ENCODE measurements at regions not wholly inside any gene's neighbourhood (a gene's known extent, or its start where the extent isn't known, plus 50 kb on each side); places are given as distances from the start of the nearest gene placed in this dataset.

DNA sequence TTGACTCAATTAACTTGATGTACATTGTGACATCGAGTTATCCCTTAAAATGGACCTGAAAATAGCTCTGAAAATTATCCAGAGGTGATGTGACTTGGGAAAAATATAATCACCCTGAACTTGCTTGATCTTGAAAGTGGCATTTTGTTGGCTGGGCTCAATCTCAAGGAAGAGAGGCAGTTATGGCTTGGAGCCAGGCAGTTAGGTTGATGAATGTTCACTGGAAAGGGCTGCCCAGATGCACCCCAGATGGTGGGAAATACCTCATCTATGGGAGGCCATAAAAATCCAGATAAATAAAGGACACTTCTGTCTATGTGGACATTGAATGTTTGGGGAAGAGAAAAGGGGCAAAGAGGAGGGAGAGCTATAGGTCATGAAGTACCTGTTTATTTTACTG lies 55.7 kb upstream of the OR5AN1 start:
- DNase-seq (ENCODE audit: low read depth in 2 of 2, low spot score in 1 of 2): no peak

DNA sequence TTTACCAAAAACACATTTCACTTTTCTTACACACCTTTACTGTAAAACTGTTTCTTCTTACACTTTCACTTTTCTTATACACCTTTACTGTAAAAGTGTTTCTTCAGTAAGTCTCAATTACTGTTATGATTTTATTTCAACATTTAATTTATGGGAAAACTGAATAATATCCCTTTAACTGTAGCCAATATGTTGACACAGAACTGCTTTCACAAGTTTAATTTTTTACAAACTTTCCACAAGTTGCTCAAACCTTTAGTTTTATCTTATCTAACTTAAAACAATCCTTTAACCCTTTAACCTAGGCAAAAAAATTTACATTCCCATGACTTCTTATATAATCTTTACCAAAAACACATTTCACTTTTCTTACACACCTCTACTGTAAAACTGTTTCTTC lies 63.3 kb upstream of the OR5AN1 start:
- no peak for DNase-seq (ENCODE audit: low read depth in 2 of 2, low spot score in 1 of 2)

DNA sequence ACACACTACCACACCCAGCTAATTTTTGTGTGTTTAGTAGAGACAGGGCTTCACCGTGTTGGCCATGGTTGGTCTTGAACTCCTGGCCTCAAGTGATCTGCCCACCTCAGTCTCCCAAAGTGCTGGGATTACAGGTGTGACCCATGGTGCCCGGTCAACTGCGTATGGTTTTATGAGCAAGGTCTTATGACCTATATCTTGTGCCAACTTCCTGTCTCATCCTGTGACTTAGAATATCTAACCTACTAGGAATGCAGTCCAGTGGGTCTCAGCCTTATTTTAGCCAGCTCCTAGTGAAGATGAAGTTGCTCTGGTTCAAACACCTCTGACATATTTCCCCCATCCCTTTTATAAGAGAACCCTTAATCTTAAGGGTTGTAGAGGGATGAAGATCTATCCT lies 66.1 kb upstream of the OR5AN1 start:
- DNase-seq (ENCODE audit: low read depth in 2 of 2, low spot score in 1 of 2): no peak

DNA sequence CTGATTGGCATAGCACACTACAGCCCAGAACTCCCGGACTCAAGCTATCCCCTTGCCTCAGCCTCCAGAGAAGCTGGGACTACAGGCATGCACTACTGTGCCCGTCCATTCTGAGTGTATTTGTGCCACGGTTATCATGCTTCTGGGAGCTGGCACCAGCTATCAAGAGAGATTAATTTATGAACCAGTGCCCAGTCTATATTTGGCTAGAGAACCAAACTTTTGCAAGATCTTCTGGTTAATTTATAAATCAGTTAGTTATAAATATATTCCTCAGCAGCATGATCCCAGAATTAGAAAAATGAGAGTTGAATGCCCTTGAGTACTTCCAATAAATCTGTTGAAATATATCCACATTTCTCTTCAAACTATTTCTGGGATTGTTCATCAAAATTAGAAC lies 67.5 kb upstream of the OR5AN1 start:
- no peak for DNase-seq (ENCODE audit: low read depth in 2 of 2, low spot score in 1 of 2)

DNA sequence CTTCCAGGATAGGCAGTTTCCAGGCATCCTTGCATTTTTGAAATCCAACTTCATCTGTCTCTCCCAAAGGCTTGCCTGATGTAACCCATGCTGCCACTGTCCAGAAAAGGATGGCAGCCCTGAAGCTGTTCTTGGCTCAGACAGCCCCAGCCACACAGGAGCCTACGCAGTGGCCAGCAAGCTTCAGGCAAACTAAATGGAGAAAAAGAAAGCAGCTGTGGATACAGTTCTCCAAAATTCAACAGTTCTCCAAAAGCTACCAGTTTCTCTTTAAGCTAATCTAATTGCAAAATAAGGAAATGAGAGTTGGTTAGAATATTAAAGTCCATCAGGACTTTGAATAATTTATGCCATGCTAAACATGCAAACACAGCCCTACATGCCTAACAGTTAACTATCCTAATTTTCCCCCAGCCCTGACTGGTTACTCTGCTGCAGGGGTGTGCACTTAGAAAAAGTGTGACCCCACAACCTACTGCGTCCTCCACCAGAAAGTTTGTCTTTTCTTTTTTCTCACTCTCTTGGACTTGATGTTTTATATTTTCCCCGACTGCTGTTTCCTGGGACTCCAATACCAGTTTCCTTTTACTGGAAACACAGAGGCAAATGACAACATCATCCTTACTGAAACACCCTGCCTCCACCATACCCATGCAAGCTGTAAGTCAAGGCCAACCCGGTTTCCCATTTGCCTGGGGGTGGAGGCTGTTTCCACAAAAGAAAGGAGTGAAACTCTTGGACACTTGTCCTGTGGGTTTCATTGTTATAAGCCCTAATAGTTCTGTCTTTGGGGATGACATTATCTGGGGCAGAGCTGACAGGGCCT lies 69.1 kb upstream of the OR5AN1 start:
- no peak for DNase-seq (ENCODE audit: low read depth in 2 of 2, low spot score in 1 of 2)

DNA sequence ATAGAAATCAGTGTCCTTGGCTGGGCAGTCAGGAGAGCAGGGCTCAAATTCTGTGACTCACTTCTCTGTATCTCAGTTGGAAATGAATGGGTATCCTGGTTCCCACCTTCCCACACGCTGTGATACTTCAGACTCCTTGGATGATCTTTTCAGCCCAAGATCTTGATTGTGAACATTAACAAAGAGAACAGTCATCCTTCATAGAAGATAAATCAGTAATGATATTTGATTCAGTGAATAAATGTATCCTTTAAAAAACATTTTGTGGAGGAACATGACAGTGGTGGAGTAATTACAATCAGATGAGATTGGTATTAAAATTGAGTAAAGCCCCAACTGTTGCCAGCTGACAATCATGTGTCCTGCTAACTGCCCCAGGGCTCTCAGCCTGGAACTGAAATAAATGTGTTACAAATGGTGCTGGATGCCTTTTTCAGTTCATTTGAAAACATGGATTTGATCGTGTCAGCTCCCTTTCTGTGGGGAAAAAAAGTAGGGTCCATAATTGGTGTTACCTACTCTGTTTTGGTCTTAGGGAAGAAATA lies 72.9 kb upstream of the OR5AN1 start:
- no peak for DNase-seq (ENCODE audit: low read depth in 2 of 2, low spot score in 1 of 2)

DNA sequence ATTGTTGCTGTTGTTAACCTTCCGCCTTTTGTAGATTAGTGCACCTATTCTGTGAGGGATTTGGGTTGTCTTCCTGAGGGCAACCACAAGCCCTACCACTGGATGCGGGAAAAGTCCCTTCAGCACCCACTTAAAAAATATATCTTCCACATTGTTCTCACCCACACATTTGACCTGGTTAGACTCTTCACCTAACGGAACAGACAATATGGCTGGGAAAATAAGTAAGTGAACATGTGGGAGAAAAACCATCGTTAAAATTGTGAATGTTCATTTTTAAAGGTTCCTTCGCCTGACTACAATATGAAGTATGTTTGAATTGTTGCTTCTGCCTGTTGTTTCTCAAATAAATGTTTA lies 72.0 kb upstream of the MPEG1 start:
- no peak for DNase-seq (ENCODE audit: low read depth in 2 of 2, low spot score in 1 of 2)

DNA sequence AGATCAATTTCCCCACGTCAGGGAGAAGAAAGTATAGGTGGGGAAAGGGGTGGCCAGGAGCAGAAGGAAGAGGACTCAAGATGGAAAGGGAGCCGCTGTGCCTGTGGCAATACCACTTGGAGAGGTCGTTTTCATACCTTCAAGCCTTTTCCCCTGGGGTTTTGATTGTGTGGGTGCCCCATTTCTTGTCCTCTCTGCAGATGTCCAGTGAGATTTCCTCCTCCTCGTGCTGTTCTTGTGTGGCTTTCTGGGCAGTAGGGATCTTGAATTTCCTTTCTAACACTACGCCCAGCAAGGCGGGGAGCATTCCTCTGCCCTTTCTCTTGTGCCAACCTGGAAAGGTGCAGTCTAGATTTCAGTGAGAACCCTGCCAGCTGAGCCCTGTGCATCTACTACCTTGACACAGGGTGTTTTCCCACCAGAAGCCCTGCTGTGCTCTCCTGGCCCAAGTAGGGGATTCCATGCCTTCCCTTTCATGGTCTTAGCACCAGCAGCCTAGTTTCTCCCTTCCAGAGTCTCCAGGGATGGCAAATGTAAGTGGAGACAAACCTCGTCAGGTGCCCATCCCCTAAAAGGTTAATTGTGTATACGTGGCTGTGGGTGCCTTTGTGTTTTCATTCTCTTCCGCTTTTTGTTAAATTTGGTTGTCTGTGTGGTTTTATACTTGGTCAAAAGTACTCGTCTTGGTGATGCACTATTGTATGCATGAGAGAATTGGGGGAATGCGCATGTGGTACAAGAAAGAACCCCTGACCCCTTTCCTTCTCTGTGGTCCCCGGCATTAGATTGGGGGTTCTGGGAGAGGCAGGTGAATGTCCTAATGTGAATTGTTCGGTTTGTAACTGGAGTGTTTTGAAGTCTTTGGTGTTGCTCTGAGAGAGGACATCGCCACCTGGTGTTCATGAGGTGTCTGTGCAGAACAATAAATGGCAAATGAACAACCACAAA lies 71.4 kb upstream of the MPEG1 start:
- DNase-seq (ENCODE audit: low read depth in 2 of 2, low spot score in 1 of 2): peak; percentile 15 to 17

DNA sequence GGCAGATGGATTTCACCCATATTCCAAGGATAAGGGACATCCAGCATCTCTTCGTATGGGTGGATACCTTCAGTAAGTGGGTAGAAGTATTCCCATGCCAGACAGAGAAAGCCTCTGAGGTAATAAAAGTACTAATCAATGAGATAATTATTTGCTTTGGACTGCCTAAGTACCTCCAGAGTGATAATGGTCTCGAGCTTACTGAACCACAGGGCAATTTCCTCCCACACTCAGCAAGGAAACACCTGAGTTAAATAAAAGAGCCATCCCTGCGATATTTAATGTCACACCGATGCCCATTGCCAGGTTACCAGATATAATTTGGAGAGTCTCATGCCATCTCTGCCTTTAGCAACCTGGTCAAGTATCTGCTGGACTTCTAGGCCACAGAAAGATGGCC lies 70.6 kb upstream of the MPEG1 start:
- DNase-seq (ENCODE audit: low read depth in 2 of 2, low spot score in 1 of 2): no peak

DNA sequence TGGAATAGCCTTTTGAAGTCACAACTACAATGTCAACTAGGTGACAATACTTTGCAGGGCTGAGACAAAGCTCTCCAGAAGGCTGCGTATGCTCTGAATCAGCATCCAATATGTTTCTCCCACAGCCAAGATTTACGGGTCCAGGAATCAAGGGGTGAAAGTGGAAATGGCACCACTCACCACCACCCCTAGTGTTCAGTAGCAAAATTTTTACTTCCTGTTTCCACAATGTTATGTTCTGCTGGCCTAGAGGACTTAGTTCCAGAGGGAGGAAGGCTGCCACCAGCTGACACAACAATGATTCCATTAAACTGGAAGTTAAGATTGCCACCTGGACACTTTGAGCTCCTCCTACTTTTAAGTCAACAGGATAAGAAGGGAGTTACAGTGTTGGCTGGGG lies 68.5 kb upstream of the MPEG1 start:
- no peak for DNase-seq (ENCODE audit: low read depth in 2 of 2, low spot score in 1 of 2)

DNA sequence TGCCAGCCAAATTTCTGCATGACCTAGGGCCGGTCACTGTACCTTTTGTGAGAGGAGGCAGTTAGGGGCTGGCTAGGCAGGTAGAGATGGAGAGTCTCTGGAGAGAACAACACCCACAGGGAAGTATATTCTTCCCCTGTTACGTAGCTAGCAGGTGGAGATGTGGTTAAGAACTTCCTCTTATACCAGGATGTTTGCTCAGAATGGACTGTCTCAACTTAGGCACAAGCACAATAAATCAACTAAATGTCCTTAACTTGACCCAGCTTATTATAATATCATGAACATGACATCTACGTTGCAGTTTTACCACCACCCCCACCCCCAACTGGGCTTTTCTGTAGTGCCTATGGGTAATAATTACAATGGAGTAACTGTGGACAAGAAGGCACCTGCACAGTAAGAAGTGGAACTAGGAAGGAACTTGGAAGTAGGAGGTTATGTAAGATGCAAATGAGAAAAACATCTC lies 60.7 kb upstream of the MPEG1 start:
- no peak for DNase-seq (ENCODE audit: low read depth in 2 of 2, low spot score in 1 of 2)

DNA sequence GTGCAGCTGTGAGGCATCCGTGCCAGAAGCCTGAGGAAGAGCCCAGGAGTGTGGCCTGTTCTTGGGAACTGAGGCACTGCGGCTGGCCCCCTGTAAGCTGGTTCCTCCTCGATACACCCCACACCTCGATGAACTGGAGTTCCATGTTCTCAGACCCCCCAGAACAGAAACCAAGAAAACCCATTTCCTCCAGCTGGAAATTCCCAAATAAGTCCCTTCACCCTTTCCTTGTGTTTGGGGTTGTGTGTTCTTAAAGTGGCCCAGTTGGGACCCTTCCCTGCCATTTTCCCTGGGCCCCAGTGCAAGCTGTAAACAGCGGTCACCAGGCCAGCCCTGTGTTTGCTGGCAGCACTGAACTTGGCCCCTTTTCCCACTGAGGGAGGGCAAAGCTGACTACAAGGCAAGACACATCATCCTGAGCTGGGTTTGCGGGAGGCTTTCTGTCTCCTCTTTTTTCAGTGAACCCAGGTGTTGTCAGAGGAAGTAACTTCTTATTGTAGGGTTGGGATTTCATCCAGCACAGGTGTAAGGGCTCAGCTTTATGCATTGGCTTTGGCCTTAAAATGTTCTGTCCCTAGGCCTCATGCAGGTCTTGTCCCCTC lies 60.1 kb upstream of the MPEG1 start:
- no peak for DNase-seq (ENCODE audit: low read depth in 2 of 2, low spot score in 1 of 2)

DNA sequence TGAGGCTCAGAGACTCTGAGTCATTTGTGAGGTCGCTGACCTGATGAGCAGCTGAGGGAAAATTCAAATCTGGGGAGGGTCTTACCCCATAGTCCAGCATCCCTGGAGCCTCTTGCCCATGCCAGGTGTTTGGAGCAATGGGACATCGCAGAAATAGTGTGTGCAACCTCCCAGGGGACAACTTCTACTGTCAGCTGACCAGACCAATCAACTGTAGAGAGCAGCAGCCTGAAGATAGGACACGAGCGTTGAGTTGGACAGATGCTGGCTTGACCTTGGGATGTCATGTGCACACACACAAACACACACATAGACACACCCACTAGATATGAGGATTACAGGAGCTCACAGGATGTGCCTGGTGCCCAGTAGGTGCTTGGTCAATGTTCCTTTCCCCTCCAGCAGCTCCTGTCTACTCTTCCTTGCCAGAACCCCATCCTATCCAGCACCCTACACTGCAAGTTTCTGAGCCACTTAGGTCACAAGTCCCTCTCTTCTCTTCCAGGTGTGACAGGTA lies 59.1 kb upstream of the MPEG1 start:
- DNase-seq (ENCODE audit: low read depth in 2 of 2, low spot score in 1 of 2): no peak

DNA sequence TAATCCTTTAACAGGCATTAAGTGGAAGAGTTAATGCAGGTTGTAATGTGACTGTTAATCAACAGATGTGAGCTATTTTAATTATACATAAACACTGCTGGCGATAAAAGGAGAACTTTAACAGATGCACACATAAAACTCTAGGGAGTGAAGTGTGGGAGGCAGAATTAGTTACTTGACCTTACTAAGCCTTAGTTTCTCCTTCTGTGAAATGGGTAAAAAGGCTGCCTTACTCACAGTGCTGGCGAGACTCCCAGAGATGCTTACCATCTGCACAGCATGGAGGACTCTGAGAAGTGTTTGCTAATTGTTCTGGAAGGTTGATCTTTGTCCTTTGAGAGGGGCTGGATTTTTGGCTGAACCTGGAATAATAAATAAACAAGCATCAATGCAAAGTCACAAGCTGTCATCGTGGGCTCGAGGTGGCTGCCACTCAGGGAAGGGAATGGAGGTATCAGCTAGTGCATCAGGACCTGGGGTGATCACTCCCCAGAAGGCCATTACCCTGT lies 58.6 kb upstream of the MPEG1 start:
- no peak for DNase-seq (ENCODE audit: low read depth in 2 of 2, low spot score in 1 of 2)

DNA sequence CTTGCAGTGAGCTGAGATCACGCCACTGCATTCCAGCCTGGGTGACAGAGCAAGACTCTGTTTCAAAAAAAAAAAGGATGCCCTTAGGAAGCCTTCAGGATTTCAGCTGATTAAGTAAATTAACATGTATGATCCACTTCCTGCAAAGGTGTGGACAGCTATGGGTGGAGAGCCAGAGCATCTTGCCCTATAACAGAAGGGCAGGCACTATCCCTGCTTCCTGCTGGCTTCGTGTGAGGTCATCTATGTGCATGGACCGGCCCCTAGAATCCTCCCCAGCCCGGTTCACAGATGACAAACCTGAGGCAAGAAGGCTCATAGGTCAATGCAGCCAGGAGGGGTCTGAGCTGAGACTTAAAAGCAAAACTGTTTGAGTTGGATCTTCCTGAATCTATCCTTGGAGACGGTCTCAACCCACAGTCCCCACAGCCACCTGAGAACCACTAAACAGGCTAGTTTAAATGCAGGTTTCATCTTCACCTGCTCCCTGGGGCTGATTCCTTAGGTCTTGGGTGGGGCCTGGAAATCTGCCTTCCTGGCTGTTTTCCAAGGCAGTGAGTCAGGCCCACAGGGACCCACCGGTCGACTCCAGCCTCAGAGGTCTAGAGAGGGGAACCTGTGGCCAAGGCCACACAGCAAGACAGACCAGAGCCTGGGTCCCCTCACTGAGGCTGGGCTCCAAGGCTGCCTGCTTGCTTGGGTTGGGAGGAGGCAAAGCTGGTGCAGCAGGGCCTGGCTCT lies 55.2 kb upstream of the MPEG1 start:
- DNase-seq (ENCODE audit: low read depth in 2 of 2, low spot score in 1 of 2): no peak

DNA sequence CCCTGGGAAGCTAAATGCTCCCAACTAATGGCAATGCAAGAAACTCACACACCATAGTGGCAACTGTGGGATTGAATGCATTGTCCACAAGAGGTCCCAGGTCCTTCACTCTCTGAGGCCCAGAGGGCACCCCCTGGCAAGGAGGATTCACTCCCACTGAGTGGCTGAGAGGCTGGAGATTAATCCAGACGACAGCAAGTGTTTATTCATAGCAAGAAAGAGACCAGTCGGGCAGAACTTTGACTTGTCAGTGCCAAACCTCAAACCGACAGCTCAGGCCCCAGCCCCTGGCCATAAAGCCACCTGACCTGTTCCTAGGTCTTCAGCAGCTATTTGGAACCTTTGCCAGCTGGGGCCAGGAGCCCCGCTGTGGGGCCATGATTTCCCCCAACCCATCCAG lies 54.5 kb upstream of the MPEG1 start:
- DNase-seq (ENCODE audit: low read depth in 2 of 2, low spot score in 1 of 2): no peak

DNA sequence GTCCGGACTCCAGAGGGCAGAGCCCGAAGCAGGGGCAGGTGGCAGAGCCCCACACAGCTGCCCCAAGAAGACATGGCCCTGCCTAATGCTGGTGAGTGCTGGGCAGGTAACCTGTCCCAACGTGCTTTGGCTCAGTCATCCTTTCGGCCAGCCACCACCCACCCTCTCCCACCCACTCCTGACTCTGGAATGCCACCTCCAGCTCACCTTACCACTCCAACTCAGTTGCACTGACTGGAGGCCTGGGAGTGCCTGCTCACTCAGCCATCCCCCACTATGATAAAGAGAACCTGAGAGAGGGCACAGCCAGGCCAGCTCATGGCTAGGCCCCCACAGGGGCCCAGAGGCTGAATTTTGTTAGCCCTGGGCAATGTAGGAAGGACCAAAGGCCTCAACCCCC lies 53.8 kb upstream of the MPEG1 start:
- DNase-seq (ENCODE audit: low read depth in 2 of 2, low spot score in 1 of 2): no peak

DNA sequence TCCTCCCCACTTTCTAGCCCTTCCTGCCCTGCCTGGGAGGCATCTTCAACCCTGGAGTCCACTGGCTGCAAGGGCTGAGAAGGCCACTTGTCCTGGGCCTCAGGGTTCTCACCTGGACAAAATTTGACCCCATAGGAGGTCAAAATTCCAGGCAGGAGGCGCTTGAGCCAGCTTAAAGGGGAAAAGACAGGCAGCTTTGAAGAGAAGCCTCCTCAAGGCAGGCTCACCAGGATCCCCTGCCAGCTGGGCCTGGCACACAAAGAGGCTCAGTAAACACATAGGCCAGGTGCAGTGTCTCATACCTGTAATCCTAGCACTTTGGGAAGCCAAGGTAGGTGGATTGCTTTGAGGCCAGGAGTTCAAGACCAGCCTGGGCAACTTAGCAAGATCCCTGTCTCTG lies 53.0 kb upstream of the MPEG1 start:
- no peak for DNase-seq (ENCODE audit: low read depth in 2 of 2, low spot score in 1 of 2)

DNA sequence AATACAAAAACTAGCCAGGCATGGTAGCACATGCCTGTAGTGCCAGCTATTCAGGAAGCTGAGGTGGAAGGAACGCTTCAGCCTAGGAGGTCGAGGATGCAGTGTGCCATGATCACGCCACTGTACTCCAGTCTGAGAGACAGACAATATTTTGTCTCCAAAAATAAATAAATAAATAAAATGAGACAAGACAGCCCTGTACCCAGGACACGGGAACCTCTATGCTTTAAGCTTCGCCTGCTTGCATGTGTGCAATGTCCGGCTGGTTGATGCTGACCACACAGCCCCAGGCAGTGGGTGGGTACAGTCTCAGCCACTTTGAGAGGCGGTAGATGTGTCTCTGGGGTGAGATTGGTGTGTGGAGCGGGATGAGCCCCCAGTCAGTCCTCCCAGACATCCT lies 52.0 kb upstream of the MPEG1 start:
- no peak for DNase-seq (ENCODE audit: low read depth in 2 of 2, low spot score in 1 of 2)

DNA sequence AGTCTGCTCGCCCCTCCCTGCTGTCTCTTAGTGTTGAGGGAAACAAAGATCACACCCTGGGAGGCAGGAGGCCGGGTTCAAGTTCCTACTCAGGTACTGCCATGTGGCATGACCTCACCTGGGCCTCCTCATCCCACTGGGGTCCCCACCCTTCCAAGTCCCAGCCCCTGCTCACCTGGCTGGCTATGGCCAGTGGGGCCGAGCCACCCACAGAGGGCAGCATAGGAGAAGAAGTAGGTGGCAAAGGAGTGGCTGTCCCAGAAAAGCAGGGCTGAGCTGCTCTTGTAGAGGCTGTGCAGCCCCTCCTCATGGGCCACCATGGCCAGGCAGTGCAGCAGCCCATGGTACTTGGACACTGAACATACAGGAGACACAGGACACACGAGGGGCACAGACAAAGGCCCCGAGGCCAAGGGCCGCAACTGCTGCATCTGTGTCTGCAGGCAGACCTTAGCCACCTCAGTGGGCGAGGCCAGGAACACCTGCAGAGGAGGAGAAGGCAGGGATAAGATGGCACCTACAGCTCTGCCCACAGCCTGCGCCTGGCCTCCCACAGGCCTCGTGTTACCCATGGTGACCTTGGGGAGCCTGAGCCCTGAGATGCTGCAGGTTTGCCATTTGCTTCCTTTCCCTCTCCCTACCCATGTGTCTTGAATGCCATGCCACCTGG lies 50.6 kb upstream of the MPEG1 start:
- no peak for DNase-seq (ENCODE audit: low read depth in 2 of 2, low spot score in 1 of 2)

All from stimulated activated CD8-positive, alpha-beta memory T cell treated with anti-CD3 and anti-CD28 coated beads, Interleukin-4, amount 100 ng/mL, for 1 hour (primary cell).